Astrocyte (in vitro differentiated cells and primary cell): ENCODE measurements at regions not wholly inside any gene's neighbourhood (a gene's known extent, or its start where the extent isn't known, plus 50 kb on each side); places are given as distances from the start of the nearest gene placed in this dataset.

Experiments used
- CTCF ChIP-seq: IDR thresholded peaks from 2 replicates; pipeline ENCODE4 v1.5.1; 2011; ENCODE audit warnings: low read depth, mild to moderate bottlenecking, inconsistent platforms, low read length, moderate library complexity; ENCODE audit not compliant: insufficient read depth
- EZH2 ChIP-seq: IDR thresholded peaks from 2 replicates; pipeline ENCODE4 v1.6.1; 2012; ENCODE audit warnings: mild to moderate bottlenecking, low read length, inconsistent platforms; ENCODE audit not compliant: insufficient read depth

DNA sequence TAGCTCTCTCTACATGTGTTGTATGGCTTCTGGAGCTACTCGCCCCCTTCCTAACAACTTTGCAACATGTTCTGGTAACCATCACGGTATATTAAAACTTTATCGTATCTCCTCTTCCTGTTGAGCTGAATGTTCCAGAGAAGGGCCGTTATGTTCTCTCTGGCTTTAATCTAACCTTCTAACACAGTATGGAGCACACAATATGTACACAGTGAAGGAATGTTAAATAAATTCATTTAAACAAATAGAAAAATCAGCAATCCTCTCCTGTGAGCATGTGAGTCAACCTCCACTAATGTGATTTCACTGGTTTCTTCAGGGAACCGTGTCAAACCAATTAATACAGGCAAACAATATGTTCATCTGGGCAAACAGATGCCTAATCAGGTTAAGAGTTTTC is 319.5 kb upstream of the OR4E1 start:
- no peak for TF ChIP-seq EZH2
- no peak for TF ChIP-seq CTCF
